ENCODE measurements at regions not wholly inside any gene's neighbourhood (a gene's known extent, or its start where the extent isn't known, plus 50 kb on each side); places are given as distances from the start of the nearest gene placed in this dataset.

DNA sequence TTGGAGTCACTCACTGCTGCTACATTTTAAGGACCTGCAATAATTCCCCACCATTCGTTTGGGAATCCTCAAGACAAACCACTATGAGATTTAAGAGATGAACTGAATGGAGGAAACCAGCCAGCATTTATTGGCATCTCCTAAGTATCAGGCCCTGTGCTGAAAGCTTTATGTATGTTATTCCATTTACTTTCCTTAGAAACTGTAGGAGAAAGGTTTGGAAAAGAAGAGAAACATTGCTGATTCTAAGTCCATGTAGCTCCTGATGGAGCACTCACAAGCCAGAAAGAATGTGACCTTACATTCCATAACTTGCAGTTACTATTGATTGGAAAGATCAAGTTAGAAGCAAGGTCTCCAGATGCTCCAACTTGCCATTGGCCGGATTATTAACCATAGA is 267.4 kb downstream of the GAS1 start:
- no peak for DNase-seq

- no peak for DNase-seq
Measured at GRCh38 chr9:86676396-86676795, 270.9 kb downstream of the GAS1 start.

- DNase-seq, result no peak
Measured at GRCh38 chr9:86675805-86676204, 271.5 kb downstream of the GAS1 start.

DNA sequence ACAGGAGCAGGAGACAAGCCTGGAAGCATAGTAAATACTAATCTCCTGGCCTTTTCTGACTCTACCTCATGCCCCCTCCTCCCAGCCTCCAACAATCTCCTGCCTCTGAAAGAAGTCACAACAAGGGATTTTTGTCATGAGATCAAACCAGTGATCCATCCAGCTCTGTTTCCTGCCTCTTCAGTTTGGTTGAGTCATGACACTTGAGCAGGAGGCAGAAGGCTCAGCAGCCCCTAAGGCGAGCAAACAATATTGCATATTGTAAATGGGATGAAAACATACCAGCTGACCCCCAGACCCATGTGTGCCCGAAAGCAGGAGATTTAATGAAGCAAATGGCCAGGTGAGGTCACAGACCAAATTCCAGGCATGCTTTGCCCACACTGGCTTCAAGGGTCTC is 272.8 kb downstream of the GAS1 start:
- no peak for DNase-seq

- no peak for DNase-seq
Measured at GRCh38 chr9:86672966-86673365, 274.3 kb downstream of the GAS1 start.

- DNase-seq, result no peak
Measured at GRCh38 chr9:86672301-86672700, 275.0 kb downstream of the GAS1 start.

DNA sequence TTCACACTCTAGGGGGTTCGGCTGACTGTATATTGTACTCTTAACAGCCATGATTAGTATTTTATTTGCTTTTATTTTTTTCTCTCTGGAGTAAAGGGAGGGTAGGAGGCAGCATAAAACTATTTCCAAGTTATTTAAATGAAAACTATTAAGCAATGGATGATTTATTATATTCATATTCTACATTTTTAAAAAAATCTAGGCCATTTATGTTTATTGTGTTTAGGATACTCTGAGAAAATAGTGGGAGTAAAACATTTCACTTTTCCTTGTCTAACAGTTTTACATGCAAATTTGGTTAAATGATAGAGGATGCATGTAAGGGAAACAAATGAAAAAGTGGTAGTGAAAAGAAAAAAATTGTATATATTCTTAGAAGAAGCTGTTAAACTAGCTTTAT is 276.3 kb downstream of the GAS1 start:
- DNase-seq, result no peak

GRCh38 chr9:86670536-86670935 is 276.8 kb downstream of the GAS1 start:
- no peak for DNase-seq

DNA sequence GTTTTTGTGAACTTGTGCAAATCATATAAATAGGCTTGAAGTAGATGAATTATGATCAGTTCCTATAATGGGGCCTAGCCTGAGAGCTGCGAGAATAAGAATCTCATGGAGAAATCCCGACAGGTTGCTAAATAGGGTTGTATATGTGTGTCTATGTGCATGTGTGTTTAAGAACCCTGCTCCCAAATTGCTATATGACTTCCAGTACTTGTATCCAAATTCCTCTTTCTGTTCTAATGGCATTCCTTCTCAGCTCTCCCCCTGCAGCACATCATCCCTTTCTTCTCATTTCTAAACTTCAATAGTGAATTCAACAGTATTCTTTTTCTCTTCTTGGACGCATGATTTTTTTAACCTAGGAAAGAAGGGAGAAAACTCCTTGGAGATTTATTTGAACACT is 277.2 kb downstream of the GAS1 start:
- no peak for DNase-seq

DNA sequence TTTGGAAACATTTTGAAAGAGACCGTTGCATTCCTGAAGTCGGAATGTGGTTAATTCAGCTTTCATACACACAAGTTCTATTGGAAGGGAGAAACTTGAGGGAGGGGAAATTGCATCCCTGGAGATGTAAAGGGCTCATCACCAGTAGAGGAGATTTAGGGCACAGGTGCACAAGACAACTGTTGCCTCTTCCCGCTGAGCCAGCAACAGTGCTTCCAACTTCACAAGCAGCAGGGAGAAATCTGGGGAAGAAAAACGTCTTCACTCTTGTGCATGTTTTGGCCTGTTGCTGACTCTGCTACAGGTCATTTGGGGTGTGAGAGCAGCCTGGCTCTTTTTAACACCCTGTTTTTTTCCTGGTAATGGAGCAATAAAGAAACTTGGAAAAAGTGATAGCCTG is 277.9 kb downstream of the GAS1 start:
- DNase-seq, result no peak

GRCh38 chr9:86668488-86668887 is 278.8 kb downstream of the GAS1 start:
- DNase-seq, result no peak

GRCh38 chr9:86667307-86667706 is 280.0 kb downstream of the GAS1 start:
- no peak for DNase-seq

- no peak for DNase-seq
Measured at GRCh38 chr9:86665416-86665815, 281.9 kb downstream of the GAS1 start.

- no peak for DNase-seq
Measured at GRCh38 chr9:86664603-86665002, 282.7 kb downstream of the GAS1 start.

GRCh38 chr9:86663905-86664304 is 283.4 kb downstream of the GAS1 start:
- no peak for DNase-seq

DNA sequence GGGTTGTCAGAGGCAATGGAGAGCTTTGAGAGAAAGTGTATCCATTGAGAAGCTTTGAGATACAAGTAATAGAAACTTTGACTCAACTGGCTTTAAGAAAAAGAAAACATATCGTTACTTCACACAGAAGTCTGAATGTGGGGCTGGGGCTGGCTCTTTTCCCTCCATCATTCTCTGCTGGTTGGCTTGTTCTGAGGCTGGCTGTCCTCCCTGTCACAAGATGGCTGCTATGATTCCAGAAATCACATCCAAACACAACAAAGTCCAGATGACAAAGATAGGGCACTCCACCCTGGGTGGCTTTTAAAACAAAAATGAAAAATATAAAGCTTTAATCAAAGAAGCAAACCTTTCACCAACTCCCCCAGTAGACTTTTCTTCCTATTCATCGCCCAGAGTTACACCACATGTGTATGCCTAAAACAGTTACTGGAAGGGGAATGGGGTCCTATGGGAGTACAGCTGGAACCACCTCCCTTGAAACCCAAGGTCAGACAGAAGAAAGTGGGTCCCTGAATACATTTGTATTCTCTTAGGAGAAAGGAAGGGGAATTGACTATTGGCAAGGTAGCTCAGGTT is 284.3 kb downstream of the GAS1 start:
- no peak for DNase-seq

DNA sequence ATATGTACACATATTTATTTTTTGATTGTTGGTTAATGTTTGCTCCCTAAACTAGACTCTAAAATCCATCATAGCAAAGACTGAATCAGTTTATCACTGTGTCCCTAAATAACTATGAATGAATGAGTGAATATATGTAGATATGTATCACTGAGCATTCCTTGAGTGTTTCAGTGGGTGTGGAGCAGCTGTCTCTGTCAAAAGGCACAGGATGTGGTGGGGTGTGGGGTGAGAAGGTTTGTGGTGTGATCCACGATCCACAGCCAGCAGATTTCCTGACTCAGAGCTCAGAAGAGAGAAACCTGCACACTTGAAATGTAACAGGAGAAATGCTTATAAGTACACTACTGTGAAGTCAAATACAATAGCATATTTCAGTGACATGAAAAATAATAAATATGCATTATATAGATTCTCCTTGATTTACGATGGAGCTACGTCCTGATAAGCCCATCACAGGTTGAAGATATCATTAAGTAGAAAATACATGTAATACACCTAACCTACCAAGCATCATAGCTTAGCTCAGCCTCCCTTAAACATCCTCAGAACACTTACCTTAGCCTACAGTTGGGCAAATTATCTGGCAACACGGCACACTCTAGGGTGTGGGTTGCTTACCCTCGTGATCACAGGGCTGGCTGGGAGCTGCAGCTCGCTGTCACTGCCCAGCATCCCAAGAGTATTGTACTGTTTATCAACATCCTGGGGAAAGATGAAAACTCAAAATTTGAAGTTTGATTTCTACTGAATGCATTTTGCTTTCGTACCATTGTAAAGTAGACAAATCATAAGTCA is 287.0 kb downstream of the GAS1 start:
- peak; percentile 65 for DNase-seq

- no peak for DNase-seq
Measured at GRCh38 chr9:86659413-86660046, 287.8 kb downstream of the GAS1 start.

GRCh38 chr9:86655147-86655546 is 292.2 kb downstream of the GAS1 start:
- no peak for DNase-seq

- DNase-seq, result no peak
Measured at GRCh38 chr9:86653466-86653865, 293.8 kb downstream of the GAS1 start.

DNA sequence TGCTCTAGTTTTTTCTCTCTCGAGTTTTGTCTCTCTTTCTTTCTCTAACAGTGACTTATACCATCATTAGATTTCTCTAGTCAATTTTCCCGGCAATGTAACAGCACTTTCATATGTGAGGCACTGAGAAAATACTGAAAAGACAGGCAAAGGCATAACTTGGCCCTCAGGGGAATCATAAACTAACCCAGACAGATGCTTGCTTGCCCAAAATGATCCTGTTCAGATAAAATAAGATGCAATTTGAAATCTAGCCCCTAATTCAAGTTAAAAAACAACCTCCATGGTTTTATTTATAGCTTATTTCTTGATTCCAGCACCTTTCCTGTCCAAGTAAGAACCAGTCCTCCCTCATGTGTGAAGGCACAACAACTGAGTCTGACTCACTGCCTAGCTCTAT is 294.6 kb downstream of the GAS1 start:
- no peak for DNase-seq

GRCh38 chr9:86649913-86650312 is 295.7 kb upstream of the TUT7 start:
- peak; percentile 2 for DNase-seq

DNA sequence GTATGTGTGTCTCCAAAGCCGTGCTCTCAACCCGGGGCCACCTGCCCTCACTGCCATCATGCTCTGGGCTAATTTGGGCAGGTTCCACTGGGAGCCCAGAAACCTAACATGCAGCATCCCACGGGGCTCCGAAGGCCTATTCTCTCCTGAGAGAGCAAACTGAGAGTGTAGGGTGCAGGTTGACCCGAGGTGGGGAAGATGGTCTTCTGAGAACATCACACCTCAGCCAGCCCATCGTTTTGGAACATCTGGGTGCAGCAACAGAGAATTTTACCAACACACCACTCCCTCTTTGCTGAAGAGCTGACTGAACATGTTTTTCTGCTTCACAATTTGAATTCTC is 294.6 kb upstream of the TUT7 start:
- DNase-seq, result no peak

GRCh38 chr9:86648156-86648827 is 294.1 kb upstream of the TUT7 start:
- no peak for DNase-seq
